ENCODE measurements at regions not wholly inside any gene's neighbourhood (a gene's known extent, or its start where the extent isn't known, plus 50 kb on each side); places are given as distances from the start of the nearest gene placed in this dataset.

DNA sequence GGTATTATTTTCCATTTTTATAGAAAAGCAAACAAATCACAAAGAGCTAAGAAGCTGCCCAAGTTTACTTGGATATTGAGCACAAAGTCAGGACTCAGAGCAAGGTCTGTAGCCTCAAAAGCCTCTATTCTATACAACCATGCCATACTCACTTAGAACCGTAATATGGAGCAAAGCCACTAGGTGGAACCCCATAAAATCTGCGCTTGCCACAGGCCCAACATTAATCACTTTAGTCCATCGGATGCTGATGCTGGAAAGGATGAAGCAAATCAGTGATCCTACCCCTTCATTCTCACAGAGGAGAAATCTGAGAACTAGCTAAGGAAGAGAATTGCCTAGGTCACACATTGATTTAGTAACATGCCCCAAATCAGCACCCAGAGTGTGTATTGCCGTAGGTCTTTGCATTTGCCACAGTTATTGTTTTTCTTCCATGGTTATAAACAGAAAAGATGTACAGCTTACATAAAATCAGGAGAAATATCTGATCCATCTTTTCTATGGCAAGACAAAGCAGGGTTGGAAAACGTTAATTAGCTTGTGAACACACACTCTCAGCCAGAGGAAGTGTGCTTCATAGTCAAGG lies 56.7 kb upstream of the RAB38 start:
- peak; percentile 64 for DNase-seq (ENCODE audit: low spot score)

DNA sequence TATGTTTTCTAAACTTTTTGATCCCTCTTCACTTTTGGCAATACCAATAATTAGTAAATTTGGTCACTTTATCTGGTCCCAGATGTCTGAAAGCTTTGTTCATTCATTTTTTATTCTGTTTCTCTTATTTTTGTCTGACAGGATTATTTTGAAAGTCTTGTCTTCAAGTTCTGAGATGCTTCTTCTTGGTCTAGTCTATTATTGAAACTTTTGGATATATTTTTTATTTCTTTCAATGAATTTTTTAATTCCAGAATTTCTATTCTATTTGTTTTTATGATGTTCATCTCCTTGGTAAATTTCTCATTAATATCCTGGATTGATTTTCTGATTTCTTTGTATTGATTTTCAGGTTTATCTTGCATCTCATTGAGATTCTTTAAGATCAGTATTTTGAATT lies 54.1 kb upstream of the RAB38 start:
- no peak for DNase-seq (ENCODE audit: low spot score)

Measured in AG08395 (cell line).